Left hindlimb (tissue), 1 donor: ENCODE measurements at regions not wholly inside any gene's neighbourhood (a gene's known extent, or its start where the extent isn't known, plus 50 kb on each side); places are given as distances from the start of the nearest gene placed in this dataset.

Experiments
- DNase-seq: peaks from one replicate; pipeline ENCODE4 v3.0.0-alpha.2; 2018

GRCh38 chr4:132893787-132894186, 255.3 kb upstream of the PCDH10 start:
- DNase-seq = no peak

DNA sequence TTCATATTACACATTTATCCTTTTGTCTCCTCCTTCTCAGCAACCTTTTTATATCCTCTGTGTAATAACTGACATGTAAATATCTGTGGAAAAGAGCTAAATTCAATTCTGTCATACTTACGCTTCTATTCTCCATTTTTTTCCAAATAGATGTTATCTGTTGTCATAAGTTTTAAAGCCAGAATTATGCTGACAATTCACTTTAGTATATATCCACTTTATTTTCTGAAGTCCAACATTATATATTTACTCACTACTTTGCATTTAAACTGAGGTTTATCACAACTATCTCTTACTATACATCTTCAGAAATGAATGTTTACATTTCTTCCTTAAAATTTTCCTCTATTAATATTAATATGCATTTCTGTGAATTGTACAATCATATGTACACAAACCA, 247.9 kb upstream of the PCDH10 start:
- DNase-seq = no peak

DNA sequence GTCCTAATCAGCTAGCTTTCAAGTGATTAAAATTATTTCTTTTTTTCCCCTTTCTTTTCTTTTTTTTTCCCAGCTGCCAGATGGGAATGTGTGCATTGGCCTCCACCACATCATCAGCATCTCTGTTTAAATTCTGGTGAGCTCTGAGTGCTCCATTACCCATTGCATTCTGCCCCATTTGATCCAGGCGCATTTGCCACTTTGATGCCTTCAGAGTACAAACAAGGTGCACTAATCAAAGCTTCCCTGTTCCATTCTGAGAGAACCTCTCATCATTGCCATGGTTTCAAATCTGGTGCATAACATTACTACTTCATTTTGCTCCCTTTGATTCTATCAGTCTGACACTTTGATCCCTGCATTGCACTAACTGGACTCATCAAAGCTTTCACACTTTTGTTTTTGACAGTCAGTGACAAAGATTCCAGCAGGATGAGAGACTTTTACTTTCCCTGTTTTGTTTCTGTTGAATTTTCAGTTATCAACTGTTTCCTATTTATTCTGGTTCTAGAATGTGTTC, 238.8 kb upstream of the PCDH10 start:
- DNase-seq = no peak

DNA sequence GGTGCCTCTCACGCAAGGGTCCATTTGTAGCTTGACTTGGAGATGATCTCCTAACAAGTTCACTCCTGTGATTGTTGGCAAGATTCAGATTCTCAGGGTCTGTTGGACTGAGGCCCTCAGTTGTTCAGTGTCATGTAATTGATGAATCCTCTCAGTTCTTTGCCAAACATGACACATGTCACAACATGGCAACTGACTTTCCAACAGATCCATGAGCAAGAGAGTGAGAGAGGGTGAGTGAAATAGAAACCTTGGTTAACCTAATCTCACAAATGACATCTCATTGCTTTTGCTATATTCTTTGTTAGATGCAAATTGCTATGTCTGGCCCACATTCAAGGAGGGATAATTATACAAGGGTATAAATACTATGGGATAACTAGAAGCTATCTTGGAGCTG, 231.0 kb upstream of the PCDH10 start:
- no peak for DNase-seq

DNA sequence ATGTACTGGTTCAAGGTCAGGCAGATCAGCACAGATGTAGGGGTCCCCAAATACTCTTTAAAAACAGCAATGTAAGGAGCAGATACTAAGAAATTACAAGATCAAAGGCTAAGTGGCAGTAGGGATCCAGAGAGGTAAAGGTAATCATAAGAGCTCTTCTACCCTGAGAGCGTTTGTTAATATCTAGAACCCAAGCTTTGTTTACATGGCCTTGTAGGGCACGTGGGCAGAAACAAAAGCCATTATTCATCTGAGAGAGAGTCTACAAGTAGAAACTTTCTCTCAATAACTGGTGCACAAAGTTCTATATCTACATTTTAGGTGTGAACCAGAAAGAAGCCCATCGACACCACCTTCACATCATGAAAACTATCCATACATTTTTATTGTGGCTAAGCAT, 225.6 kb upstream of the PCDH10 start:
- DNase-seq = no peak

DNA sequence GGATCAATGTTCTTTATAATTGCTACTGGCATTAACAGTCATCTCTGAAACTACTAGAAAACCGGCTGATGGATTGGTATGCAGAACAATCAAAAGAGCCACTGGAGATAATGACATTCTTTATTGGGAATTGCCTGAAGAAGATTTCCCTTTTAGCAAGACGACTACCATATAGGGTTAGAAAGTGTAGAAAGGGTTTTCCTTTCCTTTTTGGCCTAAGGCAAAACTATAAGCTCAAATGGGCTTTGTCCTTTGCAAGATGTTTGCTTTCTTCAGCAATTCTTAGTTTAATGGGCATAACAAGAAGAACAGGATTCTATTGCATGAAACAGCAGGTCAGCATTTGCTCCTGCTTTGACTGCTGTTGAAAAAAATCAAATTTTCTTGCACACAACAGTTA, 214.2 kb upstream of the PCDH10 start:
- no peak for DNase-seq

DNA sequence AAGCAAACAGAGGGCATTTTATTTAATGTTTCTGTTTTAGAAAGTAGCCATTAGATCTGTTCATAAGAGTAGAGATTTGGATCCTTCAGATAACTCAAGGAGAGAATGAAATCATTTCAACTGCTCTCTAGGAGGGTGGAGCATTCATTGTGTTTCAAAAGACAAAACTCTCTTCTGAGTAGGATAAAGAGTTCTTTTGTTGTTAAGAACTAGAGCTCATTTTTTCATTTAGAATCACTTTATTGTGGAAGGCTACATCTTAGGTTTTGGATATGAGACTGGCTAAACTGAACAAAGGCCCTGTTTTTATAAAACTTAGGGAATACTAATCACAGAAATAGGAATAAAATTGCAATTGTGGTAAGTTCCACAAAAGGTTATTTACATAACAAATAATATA, 193.9 kb upstream of the PCDH10 start:
- no peak for DNase-seq

GRCh38 chr4:132956962-132957361, 192.1 kb upstream of the PCDH10 start:
- DNase-seq = no peak

DNA sequence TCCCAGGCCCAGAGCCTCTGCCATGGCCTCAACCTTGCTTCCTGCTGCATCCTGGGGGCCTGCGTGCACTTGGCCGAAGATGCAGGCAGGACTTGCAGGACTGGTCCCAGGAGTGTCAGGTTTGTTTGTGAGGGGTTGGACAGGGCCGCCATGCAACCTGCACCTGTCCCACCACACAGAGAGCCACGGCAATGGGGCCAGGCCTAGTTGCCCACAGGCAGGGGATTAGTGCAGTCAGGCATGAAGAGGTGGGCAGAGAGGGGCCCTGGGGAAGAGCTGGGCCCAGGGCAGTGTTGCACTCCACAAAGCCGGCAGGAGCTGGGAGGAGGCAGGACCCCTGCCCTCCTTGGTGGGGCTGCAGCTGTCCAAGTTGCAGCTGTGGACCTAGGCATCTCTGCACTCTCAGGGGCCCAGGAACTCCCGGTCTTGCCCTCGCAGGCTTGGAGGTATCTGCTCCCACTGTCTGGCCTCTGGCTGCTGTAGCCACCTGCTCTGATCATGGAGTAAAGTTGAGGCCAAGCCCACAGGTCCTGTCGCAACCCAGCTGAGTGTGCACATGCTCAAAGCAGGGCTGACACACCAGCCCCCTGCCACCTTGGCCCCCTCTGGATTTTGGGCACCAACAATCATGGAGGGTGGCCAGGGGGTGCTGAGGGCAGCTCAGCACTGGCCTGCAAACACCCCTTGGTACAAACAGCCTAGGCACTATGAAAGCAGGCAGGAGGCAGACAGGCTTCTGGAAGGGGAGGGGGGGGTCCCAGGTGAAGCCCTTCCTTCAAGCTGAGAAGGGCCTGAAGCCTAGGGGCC, 190.4 kb upstream of the PCDH10 start:
- no peak for DNase-seq

- DNase-seq = no peak
Observed at GRCh38 chr4:132981611-132982010, 167.5 kb upstream of the PCDH10 start.

DNA sequence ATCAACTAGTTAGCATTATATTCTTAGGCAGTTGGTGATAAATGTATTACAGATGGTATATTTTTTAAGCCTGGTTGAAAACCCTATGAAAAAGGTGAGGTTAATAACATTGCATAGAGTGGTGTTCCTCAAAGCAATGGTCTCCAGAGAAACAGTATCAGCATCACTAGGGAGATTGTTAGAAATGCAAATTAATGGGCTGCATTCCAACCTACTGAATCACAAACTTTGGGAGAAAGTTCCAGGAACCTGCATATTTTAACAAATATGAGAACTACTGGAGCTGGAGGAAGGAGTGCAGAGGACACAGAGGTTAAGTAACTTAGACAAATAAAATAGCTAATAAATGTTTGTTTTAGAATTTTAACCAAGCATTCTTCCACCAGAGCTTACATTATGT, 166.9 kb upstream of the PCDH10 start:
- DNase-seq = no peak

GRCh38 chr4:132991111-132991510, 158.0 kb upstream of the PCDH10 start:
- no peak for DNase-seq

GRCh38 chr4:132992686-132993085, 156.4 kb upstream of the PCDH10 start:
- no peak for DNase-seq

- DNase-seq = no peak
Observed at GRCh38 chr4:132998585-132999230, 150.4 kb upstream of the PCDH10 start.

DNA sequence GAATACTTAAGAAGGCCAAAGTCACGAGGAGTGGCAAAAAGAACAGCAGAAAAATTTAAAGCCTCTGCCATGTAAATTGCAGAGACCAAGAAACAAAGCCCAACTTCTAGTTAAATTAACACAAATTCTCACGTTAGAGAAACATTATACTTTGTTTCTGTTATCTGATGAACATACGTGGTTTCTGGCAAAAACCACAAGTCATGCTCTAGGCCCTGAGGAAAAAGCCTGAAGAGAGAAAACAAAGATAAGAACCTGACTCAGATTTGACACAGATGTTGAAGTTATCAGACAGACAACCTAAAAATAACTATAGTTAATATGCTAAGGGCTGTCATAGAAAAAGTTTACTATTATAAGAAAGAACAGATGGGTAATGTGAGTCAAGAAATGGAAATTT, 149.1 kb upstream of the PCDH10 start:
- no peak for DNase-seq

DNA sequence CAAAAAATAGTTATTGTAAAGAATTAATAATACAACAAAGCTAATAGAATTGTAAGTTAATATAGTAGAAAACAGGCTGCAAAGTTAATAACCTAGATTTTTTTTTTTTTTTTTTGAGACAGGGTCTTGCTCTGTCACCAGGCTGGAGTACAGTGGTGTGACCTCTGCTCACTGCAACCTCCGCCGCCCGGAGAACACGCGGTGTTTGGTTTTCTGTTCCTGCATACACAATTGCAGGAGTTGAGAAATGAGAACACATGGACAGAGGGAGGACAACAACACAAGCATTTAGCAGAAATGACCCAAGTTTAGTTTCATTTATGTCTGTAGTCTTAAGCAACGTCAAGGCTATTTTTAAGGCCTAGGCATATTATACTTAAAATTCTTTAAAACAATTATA, 145.9 kb upstream of the PCDH10 start:
- no peak for DNase-seq

- no peak for DNase-seq
Observed at GRCh38 chr4:133014473-133015135, 134.5 kb upstream of the PCDH10 start.

GRCh38 chr4:133045288-133045687, 103.8 kb upstream of the PCDH10 start:
- no peak for DNase-seq

GRCh38 chr4:133046156-133046555, 102.9 kb upstream of the PCDH10 start:
- no peak for DNase-seq

GRCh38 chr4:133058701-133059100, 90.4 kb upstream of the PCDH10 start:
- DNase-seq = no peak

GRCh38 chr4:133059117-133059516, 90.0 kb upstream of the PCDH10 start:
- no peak for DNase-seq

GRCh38 chr4:133062851-133063250, 86.2 kb upstream of the PCDH10 start:
- DNase-seq = no peak

GRCh38 chr4:133068083-133068482, 81.0 kb upstream of the PCDH10 start:
- no peak for DNase-seq

DNA sequence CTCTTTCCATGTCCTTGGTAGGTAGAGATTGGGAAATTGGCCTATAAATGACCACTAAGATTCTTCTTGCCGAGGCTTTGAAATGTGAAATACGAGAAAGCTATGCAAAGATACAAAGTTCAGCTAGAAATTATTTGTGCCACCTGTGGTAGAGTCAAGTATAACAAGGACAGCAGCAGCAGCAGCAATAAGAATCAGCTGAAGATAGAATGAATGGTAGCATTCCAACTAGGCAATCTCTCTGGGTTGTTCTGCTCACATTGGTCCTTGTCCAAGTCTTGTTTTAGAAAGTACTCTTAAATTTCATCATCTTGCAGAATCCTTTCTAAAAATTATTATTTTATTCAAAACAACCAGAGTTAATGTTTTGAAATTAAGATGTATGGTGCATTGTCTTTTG, 67.8 kb upstream of the PCDH10 start:
- no peak for DNase-seq
